Activated T-cell treated with anti-CD3 and anti-CD28 coated beads, Interleukin-2, amount 50 U/mL, for 24 hours (primary cell): ENCODE measurements at regions not wholly inside any gene's neighbourhood (a gene's known extent, or its start where the extent isn't known, plus 50 kb on each side); places are given as distances from the start of the nearest gene placed in this dataset.

Experiments
- DNase-seq: peaks from one replicate; pipeline ENCODE4 v3.0.0-alpha.2; 2020
- H3K27ac Mint-ChIP-seq: 2 replicates; pipeline ENCODE4 v1.8.0; 2020; ENCODE audit warnings: mild to moderate bottlenecking, mixed read lengths
- H3K27me3 Mint-ChIP-seq: 2 replicates; pipeline ENCODE4 v1.8.0; 2020; ENCODE audit warnings: mixed read lengths
- H3K36me3 Mint-ChIP-seq: 2 replicates; pipeline ENCODE4 v1.8.0; 2020; ENCODE audit warnings: low read depth, mixed read lengths
- H3K4me1 Mint-ChIP-seq: 2 replicates; pipeline ENCODE4 v1.8.0; 2020; ENCODE audit warnings: low read depth, mixed read lengths
- H3K4me3 Mint-ChIP-seq: 2 replicates; pipeline ENCODE4 v1.8.0; 2020; ENCODE audit warnings: mild to moderate bottlenecking, moderate library complexity, mixed read lengths
- H3K9me3 Mint-ChIP-seq: 2 replicates; pipeline ENCODE4 v1.8.0; 2020; ENCODE audit warnings: mixed read lengths

- Mint-ChIP-seq H3K4me1 (no peaks in the 10 kb centered on the region), H3K4me3 (no peak overlapping the region), H3K9me3 (no peaks in the 10 kb centered on the region), H3K27me3 (peaks cover 6% of the 10 kb centered on the region), H3K27ac (no peak overlapping the region), H3K36me3 (no peaks in the 10 kb centered on the region)
- DNase-seq = no peak
Observed at GRCh38 chr1:37143800-37144199, 109.5 kb upstream of the GRIK3 start.

DNA sequence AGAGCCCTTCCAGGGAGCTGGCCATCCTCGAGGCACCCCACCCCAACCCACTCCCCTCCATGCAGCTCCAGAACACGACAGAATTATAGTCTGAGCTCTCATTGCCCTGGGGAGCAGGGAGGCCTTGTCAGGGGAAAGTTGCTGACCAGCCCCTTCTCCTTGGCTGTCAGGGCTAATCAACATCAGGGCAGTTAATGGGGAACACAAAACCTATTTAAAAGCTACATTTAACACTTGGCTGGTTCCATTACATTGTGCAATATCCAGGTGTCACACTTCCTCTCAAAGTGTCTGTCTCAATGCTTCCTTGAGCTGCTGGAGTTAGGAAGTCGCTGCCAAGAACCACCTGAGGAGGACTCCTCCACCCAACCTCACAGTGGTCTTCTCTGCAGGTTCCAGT lies 111.8 kb upstream of the GRIK3 start:
- Mint-ChIP-seq H3K4me3 (no peak overlapping the region), H3K27ac (no peak overlapping the region), H3K9me3 (no peaks in the 10 kb centered on the region), H3K27me3 (peaks cover 2% of the 10 kb centered on the region), H3K4me1 (no peaks in the 10 kb centered on the region), H3K36me3 (no peaks in the 10 kb centered on the region)
- DNase-seq = no peak

DNA sequence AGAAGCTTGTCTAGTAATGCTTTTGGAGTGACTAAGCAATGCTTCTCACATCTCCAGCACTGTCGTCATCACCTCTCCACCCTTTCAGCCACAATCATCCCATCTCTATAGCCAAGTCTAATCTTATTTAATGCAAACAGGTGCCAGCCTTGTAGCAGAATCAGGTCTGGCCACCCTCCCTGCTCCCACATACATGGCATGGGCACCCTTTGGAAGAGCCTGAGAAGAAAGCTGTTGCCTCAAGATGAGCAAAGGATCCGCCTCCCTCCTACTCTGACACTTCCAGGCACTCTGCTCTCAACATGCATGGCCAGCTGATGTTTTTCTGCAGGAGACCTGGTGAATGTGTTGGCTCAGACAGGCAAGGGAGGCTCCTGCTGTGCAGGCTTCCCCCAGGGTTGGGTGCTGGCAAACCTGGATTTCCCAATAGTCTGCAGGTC lies 113.1 kb upstream of the GRIK3 start:
- H3K27ac Mint-ChIP-seq = no peak overlapping the region
- H3K36me3 Mint-ChIP-seq = no peaks in the 10 kb centered on the region
- peaks cover 5% of the 10 kb centered on the region for H3K27me3 Mint-ChIP-seq

GRCh38 chr1:37147906-37148305 lies 113.6 kb upstream of the GRIK3 start:
- peaks cover 5% of the 10 kb centered on the region for H3K27me3 Mint-ChIP-seq
- H3K4me3 Mint-ChIP-seq = no peak overlapping the region
- DNase-seq = no peak
- no peaks in the 10 kb centered on the region for H3K4me1 Mint-ChIP-seq
- no peak overlapping the region for H3K27ac Mint-ChIP-seq
- no peaks in the 10 kb centered on the region for H3K36me3 Mint-ChIP-seq
- H3K9me3 Mint-ChIP-seq = no peaks in the 10 kb centered on the region

More for the DNA sequence above, 113.1 kb upstream of the GRIK3 start:
- H3K4me3 Mint-ChIP-seq = no peak overlapping the region
- no peaks in the 10 kb centered on the region for H3K9me3 Mint-ChIP-seq
- H3K4me1 Mint-ChIP-seq = no peaks in the 10 kb centered on the region
- no peak for DNase-seq

DNA sequence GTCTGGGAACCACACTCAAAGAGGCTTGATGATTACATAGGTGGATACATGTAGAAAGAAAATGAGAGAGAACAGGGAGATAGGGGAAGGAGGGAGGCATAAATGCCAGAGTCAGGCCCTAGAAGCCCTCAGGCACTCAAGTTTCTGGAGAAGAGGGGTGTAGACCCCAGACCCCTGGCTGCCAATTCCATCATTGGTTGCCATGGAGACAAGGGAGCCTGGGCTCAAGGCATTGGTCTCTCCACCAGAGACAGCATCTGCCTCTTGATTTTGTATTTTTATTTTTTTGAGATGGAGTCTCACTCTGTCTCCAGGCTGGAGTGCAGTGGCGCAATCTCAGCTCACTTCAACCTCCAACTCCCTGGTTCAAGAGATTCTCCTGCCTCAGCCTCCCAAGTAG lies 114.3 kb upstream of the GRIK3 start:
- Mint-ChIP-seq H3K27ac (no peak overlapping the region), H3K27me3 (peaks cover 5% of the 10 kb centered on the region), H3K4me3 (no peak overlapping the region), H3K9me3 (no peaks in the 10 kb centered on the region), H3K36me3 (no peaks in the 10 kb centered on the region), H3K4me1 (no peaks in the 10 kb centered on the region)
- DNase-seq = no peak

DNA sequence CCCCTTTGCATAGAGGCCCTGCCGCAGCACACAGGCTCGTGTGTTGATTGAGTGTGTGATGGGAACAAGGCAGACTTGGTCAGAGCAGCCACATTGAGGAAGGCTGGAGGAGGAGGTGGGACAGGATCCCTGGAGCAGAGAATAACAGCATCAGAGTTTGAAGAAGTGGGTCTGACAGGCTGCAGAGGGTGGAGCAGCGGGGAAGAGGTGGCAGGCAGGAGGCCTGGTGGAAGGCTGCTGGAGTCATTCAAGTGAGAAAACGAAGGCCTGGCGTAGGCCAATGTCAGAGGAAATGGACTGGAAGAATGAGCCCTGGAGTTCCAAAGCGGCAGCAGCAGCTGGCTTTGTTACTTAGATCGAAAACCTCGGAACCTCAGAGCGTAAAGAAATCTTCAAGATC lies 115.0 kb upstream of the GRIK3 start:
- no peak for DNase-seq
- H3K4me3 Mint-ChIP-seq = no peak overlapping the region
- H3K9me3 Mint-ChIP-seq = no peaks in the 10 kb centered on the region
- no peak overlapping the region for H3K27ac Mint-ChIP-seq
- H3K27me3 Mint-ChIP-seq = peaks cover 11% of the 10 kb centered on the region
- H3K36me3 Mint-ChIP-seq = no peaks in the 10 kb centered on the region
- no peaks in the 10 kb centered on the region for H3K4me1 Mint-ChIP-seq

DNA sequence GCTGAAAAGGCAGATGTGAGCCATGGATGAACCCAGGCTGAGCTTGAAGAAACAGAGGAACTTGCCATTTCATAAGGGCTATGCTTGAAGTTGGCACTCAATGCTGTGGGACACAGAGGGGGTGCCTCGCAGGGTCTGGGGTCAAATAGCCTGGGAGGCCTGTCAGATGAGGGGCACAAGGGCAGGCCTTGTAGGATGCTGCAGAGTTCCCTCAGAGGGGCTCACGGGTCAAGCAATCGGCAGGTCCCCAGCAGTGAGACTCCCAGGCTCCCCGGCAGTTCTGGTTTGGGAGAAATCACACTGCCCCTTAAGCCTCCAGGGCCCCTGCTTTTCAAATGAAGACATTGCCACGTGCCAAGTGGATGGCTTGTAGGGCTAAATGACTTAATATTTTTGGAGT lies 116.7 kb upstream of the GRIK3 start:
- H3K9me3 Mint-ChIP-seq = no peaks in the 10 kb centered on the region
- no peak overlapping the region for H3K27ac Mint-ChIP-seq
- peaks cover 18% of the 10 kb centered on the region for H3K27me3 Mint-ChIP-seq
- H3K4me3 Mint-ChIP-seq = no peak overlapping the region
- H3K36me3 Mint-ChIP-seq = no peaks in the 10 kb centered on the region
- DNase-seq = no peak
- H3K4me1 Mint-ChIP-seq = no peaks in the 10 kb centered on the region

- no peaks in the 10 kb centered on the region for H3K9me3 Mint-ChIP-seq
- H3K27me3 Mint-ChIP-seq = peaks cover 18% of the 10 kb centered on the region
- no peaks in the 10 kb centered on the region for H3K4me1 Mint-ChIP-seq
- no peak overlapping the region for H3K4me3 Mint-ChIP-seq
- DNase-seq = no peak
- no peak overlapping the region for H3K27ac Mint-ChIP-seq
- no peaks in the 10 kb centered on the region for H3K36me3 Mint-ChIP-seq
Observed at GRCh38 chr1:37151789-37152188, 117.5 kb upstream of the GRIK3 start.

DNA sequence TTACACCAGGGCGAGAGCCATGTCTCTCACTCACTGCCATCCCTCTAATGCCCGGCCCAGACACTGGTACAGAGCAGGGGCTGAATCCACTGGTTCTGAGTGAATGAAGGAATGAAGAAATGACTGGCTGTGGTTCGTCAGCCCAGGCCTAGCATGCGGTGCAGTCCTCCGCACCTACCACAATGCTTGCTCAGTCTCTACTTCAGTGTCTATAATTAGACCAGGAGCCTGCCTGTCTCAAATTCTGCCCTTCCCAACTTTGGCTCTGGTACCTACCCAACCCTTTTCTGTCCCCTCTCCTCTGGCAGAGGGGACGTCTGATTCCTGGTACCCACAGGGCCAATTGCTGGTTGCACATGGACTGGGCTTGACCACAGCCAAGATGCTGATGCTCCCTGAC lies 118.2 kb upstream of the GRIK3 start:
- no peaks in the 10 kb centered on the region for H3K36me3 Mint-ChIP-seq
- H3K27me3 Mint-ChIP-seq = peaks cover 18% of the 10 kb centered on the region
- H3K4me3 Mint-ChIP-seq = no peak overlapping the region
- no peak overlapping the region for H3K27ac Mint-ChIP-seq
- no peaks in the 10 kb centered on the region for H3K4me1 Mint-ChIP-seq
- H3K9me3 Mint-ChIP-seq = no peaks in the 10 kb centered on the region
- no peak for DNase-seq

DNA sequence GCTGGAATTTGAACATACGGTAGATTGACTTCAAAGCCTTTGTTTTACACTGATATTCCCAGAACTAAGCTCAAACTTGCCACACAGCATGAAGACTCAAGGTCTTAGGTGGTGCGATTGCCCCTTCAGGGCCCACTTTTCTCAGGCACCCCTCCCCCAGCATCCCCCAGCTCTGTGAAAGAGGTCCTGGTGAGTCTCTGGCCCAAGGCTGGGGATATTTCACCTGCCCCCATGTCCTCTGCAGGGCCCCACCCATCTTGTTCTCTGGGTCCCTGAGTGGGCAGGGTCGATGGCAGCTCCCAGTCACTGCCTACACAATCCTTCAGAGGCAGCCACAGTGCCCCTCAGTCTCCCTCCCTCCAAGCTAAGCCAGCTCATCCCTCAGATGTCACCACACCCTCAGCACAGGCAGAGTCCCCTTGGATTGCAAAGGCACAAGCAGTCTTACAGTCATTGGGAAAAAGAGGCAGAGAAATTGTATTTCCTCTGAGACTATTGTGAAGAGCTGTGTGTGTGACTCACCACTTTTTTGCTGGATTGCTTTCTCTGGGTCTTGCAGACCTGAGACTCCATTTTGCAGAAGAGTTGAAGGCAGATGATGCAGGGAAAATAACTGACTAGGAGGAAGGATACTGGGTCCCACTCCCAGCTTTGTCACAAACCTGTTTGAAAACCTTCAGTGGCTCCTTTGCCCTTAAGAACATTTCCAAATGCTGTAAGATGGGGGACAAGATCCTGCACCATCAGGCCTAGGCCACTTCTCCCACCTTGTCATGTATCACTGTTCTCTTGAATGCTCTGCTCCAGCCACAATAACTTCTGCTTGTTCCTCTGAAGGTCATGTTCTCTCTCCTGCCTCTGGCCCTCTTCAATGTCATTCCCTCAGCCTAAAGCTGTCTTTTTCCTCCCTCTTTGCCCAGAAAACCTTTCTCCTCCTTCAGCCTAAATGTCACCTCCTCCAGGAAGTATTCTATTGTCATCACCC lies 119.1 kb upstream of the GRIK3 start:
- Mint-ChIP-seq H3K27ac (no peak overlapping the region), H3K36me3 (no peaks in the 10 kb centered on the region), H3K4me3 (no peak overlapping the region), H3K4me1 (no peaks in the 10 kb centered on the region), H3K27me3 (peaks cover 26% of the 10 kb centered on the region), H3K9me3 (peaks cover 3% of the 10 kb centered on the region)
- DNase-seq = no peak

DNA sequence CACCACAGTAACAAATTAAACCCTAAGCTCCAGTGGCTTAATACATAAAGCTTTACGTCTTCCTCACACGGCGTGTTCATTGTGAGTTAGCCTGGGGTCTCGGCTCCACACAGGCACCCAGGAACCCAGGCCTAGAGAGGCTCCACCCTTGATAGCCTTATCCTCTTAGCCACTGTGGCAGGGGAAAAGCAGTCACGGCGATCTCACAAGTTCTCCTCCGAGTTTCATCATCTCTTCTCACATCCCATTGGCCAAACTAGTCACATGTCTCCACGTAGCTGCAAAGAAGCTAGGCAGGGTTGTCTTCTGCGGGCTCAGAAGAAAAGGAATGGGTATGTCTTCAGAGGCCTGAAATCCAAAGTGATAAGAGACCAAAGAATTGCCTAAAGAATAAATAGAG lies 122.3 kb upstream of the GRIK3 start:
- Mint-ChIP-seq H3K36me3 (no peaks in the 10 kb centered on the region), H3K27me3 (peaks cover 26% of the 10 kb centered on the region), H3K9me3 (peaks cover 3% of the 10 kb centered on the region), H3K4me1 (no peaks in the 10 kb centered on the region), H3K27ac (no peak overlapping the region), H3K4me3 (no peak overlapping the region)
- no peak for DNase-seq

GRCh38 chr1:37157634-37158033 lies 123.3 kb upstream of the GRIK3 start:
- Mint-ChIP-seq H3K36me3 (no peaks in the 10 kb centered on the region), H3K4me1 (no peaks in the 10 kb centered on the region), H3K27ac (no peak overlapping the region), H3K27me3 (peaks cover 24% of the 10 kb centered on the region), H3K9me3 (peaks cover 3% of the 10 kb centered on the region), H3K4me3 (no peak overlapping the region)
- DNase-seq = no peak

DNA sequence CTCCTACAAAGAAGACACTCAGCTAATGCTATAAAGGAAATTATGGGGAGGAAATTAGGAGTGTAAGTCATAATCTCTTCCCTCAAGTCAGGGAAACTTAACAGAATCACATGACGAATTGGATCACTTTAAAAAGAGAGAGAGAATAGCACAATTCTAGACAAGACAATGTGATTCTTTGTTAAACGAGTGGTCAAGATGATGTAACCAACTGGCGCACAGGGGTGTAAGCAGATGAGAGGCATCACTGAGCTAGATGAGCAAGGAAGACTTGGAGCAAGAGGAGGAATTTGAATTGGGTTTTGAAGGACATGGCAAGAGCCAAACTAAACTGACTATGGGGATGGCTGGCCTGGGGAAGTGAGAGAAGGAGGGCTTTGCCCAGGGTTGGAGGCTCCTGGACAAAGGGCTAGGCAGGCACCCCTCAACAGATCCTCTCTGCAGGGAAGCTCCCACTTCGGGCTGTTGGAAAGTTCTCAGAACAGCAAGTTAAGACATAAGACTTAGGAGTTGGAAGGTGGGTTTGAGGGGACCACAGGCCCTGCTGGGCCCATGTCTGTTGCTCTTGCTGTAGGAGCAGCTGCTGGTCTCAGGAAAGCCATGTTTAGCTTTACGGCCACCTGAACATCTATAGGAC lies 123.9 kb upstream of the GRIK3 start:
- Mint-ChIP-seq H3K27ac (no peak overlapping the region), H3K27me3 (peaks cover 27% of the 10 kb centered on the region), H3K4me3 (no peak overlapping the region), H3K9me3 (peaks cover 7% of the 10 kb centered on the region), H3K36me3 (no peaks in the 10 kb centered on the region), H3K4me1 (no peaks in the 10 kb centered on the region)
- no peak for DNase-seq

DNA sequence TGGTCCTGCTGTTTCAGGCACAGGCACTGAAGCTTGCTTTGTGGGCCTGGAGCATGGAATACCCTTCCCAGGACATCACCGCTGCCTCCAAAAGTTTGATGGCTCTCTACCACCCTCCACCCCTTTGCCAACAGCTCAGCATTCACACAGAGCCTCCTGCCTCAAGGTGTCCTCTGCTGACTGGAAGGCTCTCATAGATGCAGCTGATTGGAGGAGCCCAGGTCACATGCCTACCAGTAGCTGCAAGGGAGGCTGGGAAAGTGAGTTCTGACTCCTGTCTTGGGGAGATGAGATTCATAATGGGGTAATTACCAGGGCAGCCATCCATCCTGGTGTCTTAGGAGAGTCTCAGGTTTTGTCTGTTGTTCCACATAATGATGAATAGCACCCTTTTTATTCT lies 124.8 kb upstream of the GRIK3 start:
- no peak for DNase-seq
- Mint-ChIP-seq H3K4me1 (no peaks in the 10 kb centered on the region), H3K9me3 (peaks cover 7% of the 10 kb centered on the region), H3K4me3 (no peak overlapping the region), H3K36me3 (no peaks in the 10 kb centered on the region), H3K27ac (no peak overlapping the region), H3K27me3 (peaks cover 22% of the 10 kb centered on the region)

GRCh38 chr1:37161171-37161570 lies 126.9 kb upstream of the GRIK3 start:
- H3K4me3 Mint-ChIP-seq = no peak overlapping the region

More at GRCh38 chr1:37161171-37161570, 126.9 kb upstream of the GRIK3 start:
- no peak overlapping the region for H3K27ac Mint-ChIP-seq
- no peaks in the 10 kb centered on the region for H3K36me3 Mint-ChIP-seq
- H3K27me3 Mint-ChIP-seq = peaks cover 11% of the 10 kb centered on the region
- H3K9me3 Mint-ChIP-seq = peaks cover 13% of the 10 kb centered on the region
- H3K4me1 Mint-ChIP-seq = no peaks in the 10 kb centered on the region
- DNase-seq = no peak
